Activated T-helper 1 cell treated with anti-CD3 and anti-CD28 coated beads, Interleukin-12 subunit alpha, Interleukin-12 subunit beta, Interleukin-2, Interleukin-4 antibody, amounts not matched to agents 30 ng/mL and 10 ng/mL and 1 ng/mL, durations not matched to agents 14 hours and 24 hours and 36 hours (primary cell): ENCODE measurements at regions not wholly inside any gene's neighbourhood (a gene's known extent, or its start where the extent isn't known, plus 50 kb on each side); places are given as distances from the start of the nearest gene placed in this dataset.
"Not testable (repeated sequence)": the region's sequence is repeated elsewhere in the genome, so short reads cannot be mapped to it uniquely, and the experiment has no call there.

ENCODE experiments used
- DNase-seq: peaks from one replicate; pipeline ENCODE4 v3.0.0; 2021; ENCODE audit warnings: low spot score
- H3K27ac Mint-ChIP-seq: one replicate; pipeline ENCODE4 v1.8.0; 2021; ENCODE audit warnings: mild to moderate bottlenecking, mixed read lengths
- H3K27me3 Mint-ChIP-seq: one replicate; pipeline ENCODE4 v1.8.0; 2022; ENCODE audit warnings: mild to moderate bottlenecking, moderate library complexity, mixed read lengths; ENCODE audit not compliant: insufficient read depth
- H3K36me3 Mint-ChIP-seq: one replicate; pipeline ENCODE4 v1.8.0; 2021; ENCODE audit warnings: low read depth, mixed read lengths
- H3K4me1 Mint-ChIP-seq: one replicate; pipeline ENCODE4 v1.8.0; 2021; ENCODE audit warnings: low read depth, mixed read lengths
- H3K4me3 Mint-ChIP-seq: one replicate; pipeline ENCODE4 v1.8.0; 2021; ENCODE audit warnings: mild to moderate bottlenecking, moderate library complexity, mixed read lengths
- H3K9me3 Mint-ChIP-seq: one replicate; pipeline ENCODE4 v1.8.0; 2021; ENCODE audit warnings: mixed read lengths
- intact Hi-C: fragments of 100-400 bp; cut with micrococcal nuclease; formaldehyde crosslinking; loops from one replicate; pipeline ENCODE4 v1.15.1; 2024

DNA sequence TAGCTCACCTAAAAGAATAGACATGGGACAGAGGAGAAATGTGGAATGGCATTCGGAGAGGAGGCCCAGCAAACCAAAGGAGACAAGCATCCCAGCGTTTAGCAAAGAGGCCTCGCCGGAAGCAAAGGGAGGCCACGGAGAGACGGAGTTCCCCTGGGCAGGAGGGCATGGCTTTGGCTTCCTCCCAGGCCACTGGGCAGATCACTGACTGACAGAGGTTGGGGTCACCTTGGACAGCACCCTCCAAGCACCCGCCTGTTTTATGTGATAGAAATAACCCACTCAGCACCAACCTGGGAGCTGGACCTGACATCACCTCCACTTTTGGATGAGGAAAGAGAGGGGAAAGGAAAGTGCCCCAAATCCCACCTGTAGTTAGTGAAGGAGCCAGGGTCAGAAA lies 434.1 kb downstream of the BRD1 start:
- no peaks in the 10 kb centered on the region for H3K36me3 Mint-ChIP-seq
- no peaks in the 10 kb centered on the region for H3K4me1 Mint-ChIP-seq
- no peak for DNase-seq
- no peak overlapping the region for H3K4me3 Mint-ChIP-seq
- H3K27ac Mint-ChIP-seq: no peak overlapping the region
- no peaks in the 10 kb centered on the region for H3K27me3 Mint-ChIP-seq
- peaks cover 27% of the 10 kb centered on the region for H3K9me3 Mint-ChIP-seq
- intact Hi-C loops: no loop called here

DNA sequence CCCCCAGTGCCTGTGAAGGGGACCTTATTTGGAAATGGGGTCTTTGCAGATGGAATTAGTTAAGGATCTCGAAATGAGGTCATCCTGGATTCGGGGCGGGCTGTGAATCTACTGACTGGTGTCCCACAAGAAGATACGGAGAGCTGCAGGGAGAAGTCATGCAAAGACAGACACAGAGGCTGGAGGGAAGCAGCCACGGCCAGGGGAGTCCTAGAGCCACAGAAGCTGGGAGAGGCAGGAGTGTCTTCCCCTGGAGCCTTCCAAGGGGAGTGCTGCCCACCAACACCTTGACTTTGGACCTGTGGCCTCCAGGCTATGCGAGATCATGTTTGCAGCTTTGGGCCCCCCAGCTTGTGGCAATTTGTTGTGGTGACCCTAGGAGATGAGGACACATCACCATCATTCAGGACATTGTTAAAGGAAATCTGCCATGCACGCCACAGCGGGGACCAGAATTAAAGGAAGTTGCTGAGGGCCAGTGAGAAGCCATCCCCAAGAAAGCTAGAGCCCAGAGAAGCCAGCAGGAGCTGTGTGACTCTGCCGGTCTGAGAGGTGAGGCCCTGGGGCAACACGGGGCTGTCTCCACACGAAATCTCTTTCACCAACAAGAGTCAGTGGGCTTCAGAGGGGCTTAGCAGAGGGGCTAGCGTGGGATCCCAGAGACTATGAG lies 434.7 kb downstream of the BRD1 start:
- Mint-ChIP-seq H3K4me1 (no peaks in the 10 kb centered on the region), H3K27ac (no peak overlapping the region)
- intact Hi-C loops: no loop called here

DNA sequence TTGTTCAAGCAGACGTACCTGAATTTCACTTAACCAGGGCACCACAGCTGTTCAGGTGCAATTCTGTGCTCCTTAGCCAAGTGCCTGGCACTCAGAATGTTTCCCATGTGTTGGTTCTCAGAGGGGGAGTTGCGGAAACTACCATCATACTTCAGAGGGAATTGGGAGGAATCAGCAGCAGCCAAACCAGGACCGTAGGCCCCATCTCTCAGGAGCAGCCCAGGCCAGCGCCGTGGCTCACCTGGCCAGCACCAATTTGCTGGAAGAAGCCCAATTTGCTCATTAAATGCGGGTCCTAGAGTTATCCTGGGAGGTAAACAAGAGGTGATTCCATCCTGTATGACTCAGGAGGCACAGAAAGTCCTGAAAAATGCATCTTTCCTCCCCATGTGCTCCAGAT lies 435.4 kb downstream of the BRD1 start:
- H3K36me3 Mint-ChIP-seq: no peaks in the 10 kb centered on the region

More for the DNA sequence above, 434.7 kb downstream of the BRD1 start:
- Mint-ChIP-seq H3K4me3 (no peak overlapping the region), H3K27me3 (no peaks in the 10 kb centered on the region), H3K9me3 (peaks cover 29% of the 10 kb centered on the region), H3K36me3 (no peaks in the 10 kb centered on the region)
- no peak for DNase-seq

DNA sequence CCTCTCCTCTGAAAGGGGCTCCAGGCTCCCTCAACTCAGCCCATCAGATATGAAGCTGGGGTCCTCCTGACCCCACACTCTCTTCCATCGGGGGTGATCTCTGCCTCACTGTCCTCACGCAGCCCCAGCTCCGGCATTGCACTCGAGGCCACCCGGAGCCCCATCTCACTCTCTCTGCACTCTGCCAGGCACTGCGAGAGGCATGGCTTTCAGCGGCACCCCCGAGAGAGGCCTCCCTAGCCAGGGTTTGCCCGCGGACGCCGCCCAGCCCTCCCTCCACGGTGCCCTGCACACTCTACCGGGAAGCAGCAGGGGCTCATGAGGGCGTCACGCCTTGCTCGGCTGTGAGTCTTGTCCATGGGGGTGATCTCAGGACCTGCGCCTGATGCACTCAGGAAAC lies 436.2 kb downstream of the BRD1 start:
- DNase-seq: no peak
- peaks cover 29% of the 10 kb centered on the region for H3K9me3 Mint-ChIP-seq
- no peak overlapping the region for H3K27ac Mint-ChIP-seq
- no peaks in the 10 kb centered on the region for H3K4me1 Mint-ChIP-seq
- intact Hi-C loops: no loop called here
- no peaks in the 10 kb centered on the region for H3K27me3 Mint-ChIP-seq
- H3K4me3 Mint-ChIP-seq: no peak overlapping the region
- no peaks in the 10 kb centered on the region for H3K36me3 Mint-ChIP-seq

More for the DNA sequence above, 435.4 kb downstream of the BRD1 start:
- no peak for DNase-seq
- intact Hi-C loops: no loop called here
- H3K27ac Mint-ChIP-seq: no peak overlapping the region
- no peaks in the 10 kb centered on the region for H3K4me1 Mint-ChIP-seq
- no peaks in the 10 kb centered on the region for H3K27me3 Mint-ChIP-seq
- H3K4me3 Mint-ChIP-seq: no peak overlapping the region
- H3K9me3 Mint-ChIP-seq: peaks cover 29% of the 10 kb centered on the region

DNA sequence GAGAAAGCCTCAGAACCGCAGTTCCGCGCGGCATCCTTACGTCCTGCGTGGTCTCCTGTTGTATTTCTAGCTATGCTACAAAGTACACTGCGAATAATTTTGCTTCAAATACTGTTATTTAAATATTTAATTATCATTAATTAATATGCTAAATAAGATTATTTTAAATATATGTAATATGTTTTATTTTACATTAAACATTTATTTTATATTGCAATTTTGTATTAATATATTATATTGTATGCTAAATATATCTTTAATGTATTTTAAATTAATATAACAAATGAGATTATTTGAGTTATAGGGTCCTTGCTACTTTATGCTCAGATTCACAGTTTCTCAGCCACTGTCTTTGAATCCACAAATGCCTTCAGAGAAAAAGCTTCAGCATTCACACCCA lies 436.7 kb downstream of the BRD1 start:
- Mint-ChIP-seq H3K27me3 (no peaks in the 10 kb centered on the region), H3K4me3 (no peak overlapping the region), H3K27ac (no peak overlapping the region), H3K9me3 (peaks cover 29% of the 10 kb centered on the region), H3K36me3 (no peaks in the 10 kb centered on the region), H3K4me1 (no peaks in the 10 kb centered on the region)
- intact Hi-C loops: no loop called here
- DNase-seq: no peak

DNA sequence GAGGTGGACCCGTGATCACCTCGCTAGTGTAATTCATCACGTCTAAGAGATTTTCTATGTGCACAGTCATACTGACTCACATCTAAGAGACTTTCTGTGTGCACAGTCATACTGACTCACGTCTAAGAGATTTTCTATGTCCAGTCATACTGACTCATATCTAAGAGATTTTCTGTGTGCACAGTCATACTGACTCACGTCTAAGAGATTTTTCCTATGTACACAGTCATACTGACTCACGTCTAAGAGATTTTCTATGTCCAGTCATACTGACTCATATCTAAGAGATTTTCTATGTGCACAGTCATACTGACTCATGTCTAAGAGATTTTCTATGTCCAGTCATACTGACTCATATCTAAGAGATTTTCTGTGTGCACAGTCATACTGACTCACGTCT lies 443.8 kb downstream of the BRD1 start:
- H3K36me3 Mint-ChIP-seq, H3K4me3 Mint-ChIP-seq: not testable (repeated sequence)
- H3K9me3 Mint-ChIP-seq: peaks cover 11% of the 10 kb centered on the region

DNA sequence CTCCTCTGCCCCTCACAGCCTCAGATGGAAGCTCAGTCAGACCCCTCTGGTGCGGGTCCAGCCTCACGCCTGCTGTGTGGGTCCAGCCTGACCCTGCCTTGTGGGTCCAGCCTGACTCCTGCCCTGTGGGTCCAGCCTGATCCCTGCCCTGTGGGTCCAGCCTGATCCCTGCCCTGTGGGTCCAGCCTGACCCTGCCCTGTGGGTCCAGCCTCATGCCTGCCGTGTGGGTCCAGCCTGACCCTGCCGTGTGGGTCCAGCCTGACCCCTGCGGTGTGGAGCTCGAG lies 445.3 kb downstream of the BRD1 start:
- no peak for DNase-seq
- Mint-ChIP-seq H3K4me3 (no peak overlapping the region), H3K36me3 (no peaks in the 10 kb centered on the region), H3K4me1 (no peaks in the 10 kb centered on the region), H3K9me3 (peaks cover 4% of the 10 kb centered on the region), H3K27me3 (peaks cover 2% of the 10 kb centered on the region), H3K27ac (no peak overlapping the region)
- intact Hi-C loops: no loop called here

More for the DNA sequence above, 443.8 kb downstream of the BRD1 start:
- H3K27ac Mint-ChIP-seq, intact Hi-C loops, H3K27me3 Mint-ChIP-seq, DNase-seq, H3K4me1 Mint-ChIP-seq: not testable (repeated sequence)

DNA sequence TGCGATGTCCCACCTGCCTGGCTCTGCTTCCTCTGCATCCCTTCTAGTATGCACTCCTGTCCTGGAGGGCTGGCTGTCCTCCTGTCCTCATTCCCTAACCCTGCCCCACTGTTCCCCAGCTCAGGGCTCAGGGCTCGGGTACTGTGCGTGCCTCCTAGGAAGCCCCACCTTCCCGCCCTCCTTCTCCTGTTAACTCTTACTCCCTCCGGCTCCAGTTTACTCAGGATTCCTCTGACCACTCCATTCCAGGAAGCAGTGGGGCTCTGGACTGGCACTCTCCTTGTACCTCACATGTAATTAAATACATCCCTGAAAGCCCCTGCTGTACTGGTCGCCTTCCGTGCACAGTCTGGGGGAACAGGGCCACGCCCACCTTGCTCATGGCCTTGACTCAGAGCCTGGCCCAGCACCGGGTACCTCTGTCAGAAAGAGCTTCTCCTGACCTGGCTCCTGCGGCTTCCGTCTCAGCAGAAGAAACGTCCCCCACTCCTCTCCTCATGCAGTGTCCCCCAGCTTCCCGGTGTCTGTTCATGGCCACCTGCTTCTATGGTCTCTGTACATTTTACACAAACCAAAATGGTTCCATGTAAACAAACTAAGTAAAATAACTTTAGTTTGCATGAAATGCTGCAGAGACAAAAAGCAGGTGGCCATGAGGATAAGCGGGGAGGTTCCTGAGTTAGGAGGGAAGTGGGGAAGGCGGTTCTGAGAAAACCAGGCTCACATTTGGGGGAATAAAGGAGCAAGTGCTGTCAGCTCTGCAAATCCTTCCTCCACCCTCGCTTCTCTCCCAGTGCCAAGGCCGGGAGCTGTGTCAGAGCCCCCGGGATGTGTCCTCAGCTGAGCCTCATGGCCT lies 445.9 kb downstream of the BRD1 start:
- intact Hi-C loops: no loop called here
- Mint-ChIP-seq H3K9me3 (peaks cover 4% of the 10 kb centered on the region), H3K27ac (no peak overlapping the region), H3K27me3 (peaks cover 2% of the 10 kb centered on the region), H3K4me1 (no peaks in the 10 kb centered on the region), H3K4me3 (no peak overlapping the region), H3K36me3 (no peaks in the 10 kb centered on the region)
- DNase-seq: no peak

DNA sequence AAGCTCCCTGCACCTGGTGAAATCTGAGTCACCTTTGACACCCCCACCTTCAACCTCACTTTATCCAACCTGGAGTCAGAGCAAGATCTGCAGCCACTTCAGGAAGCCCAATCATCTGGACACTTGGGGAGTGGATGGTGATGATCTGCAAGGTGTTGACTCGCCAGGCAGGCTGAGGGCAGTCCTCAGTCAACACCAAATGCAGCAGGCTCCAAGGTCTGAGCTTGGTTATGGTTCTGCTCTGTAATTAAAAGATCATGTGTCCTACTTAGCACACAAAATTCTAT lies 446.9 kb downstream of the BRD1 start:
- Mint-ChIP-seq H3K36me3 (no peaks in the 10 kb centered on the region), H3K4me1 (no peaks in the 10 kb centered on the region), H3K27me3 (peaks cover 2% of the 10 kb centered on the region), H3K4me3 (no peak overlapping the region), H3K9me3 (peaks cover 4% of the 10 kb centered on the region), H3K27ac (no peak overlapping the region)
- intact Hi-C loops: no loop called here
- no peak for DNase-seq

DNA sequence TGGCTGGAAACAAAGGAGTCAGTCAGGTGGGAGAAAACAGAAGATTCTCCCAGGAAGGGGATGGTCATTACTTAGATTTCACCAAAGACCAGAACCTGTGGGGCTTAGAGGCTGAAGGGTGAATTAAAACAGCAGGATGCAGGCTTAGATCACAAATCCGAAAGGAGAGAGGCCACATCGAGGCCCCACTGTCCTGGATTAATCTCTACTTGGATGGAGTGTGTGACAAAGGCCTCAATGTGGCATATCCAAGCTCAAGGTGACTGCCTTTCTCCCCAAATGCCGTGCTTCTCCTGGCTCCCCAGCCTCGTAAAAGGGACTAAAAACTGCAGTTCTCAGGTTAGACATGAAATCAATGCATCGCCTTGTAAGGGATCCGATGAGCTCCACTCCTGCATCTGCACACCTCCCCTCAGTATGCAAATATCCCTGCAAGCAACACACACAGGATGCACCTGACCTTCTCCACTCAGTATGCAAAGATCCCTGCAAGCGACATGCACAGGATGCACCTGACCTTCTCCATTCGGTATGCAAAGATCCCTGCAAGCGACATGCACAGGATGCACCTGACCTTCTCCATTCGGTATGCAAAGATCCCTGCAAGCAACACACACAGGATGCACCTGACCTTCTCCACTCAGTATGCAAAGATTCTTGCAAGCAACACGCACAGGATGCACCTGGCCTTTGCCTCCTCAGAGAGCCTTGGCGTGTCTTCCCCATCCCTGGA lies 447.4 kb downstream of the BRD1 start:
- Mint-ChIP-seq H3K27me3 (peaks cover 2% of the 10 kb centered on the region), H3K9me3 (peaks cover 4% of the 10 kb centered on the region), H3K4me3 (no peak overlapping the region), H3K27ac (no peak overlapping the region), H3K4me1 (no peaks in the 10 kb centered on the region), H3K36me3 (no peaks in the 10 kb centered on the region)
- intact Hi-C loops: no loop called here
- DNase-seq: no peak

DNA sequence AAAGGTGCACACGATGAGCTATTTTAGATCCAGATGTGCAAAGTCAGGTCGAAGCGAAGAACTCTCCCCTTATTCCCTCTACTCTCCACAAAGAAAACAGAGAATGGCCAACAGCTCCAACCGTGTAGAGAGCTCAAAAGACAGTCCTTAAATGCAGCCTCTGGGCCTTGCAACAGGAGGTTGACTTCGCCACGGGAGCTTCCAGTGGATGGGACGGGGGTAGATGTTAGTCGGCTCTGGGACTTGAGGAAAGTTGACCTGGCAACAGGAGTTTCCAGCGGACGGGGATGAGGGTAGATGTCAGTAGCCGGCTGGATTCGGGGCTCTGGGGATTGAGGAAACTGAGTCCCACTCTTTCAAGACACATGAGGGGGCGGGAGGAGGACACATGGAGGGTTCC lies 450.4 kb downstream of the BRD1 start:
- Mint-ChIP-seq H3K36me3 (no peaks in the 10 kb centered on the region), H3K4me3 (no peak overlapping the region), H3K27ac (no peak overlapping the region), H3K4me1 (no peaks in the 10 kb centered on the region), H3K27me3 (peaks cover 2% of the 10 kb centered on the region), H3K9me3 (no peaks in the 10 kb centered on the region)
- intact Hi-C loops: no loop called here
- no peak for DNase-seq

DNA sequence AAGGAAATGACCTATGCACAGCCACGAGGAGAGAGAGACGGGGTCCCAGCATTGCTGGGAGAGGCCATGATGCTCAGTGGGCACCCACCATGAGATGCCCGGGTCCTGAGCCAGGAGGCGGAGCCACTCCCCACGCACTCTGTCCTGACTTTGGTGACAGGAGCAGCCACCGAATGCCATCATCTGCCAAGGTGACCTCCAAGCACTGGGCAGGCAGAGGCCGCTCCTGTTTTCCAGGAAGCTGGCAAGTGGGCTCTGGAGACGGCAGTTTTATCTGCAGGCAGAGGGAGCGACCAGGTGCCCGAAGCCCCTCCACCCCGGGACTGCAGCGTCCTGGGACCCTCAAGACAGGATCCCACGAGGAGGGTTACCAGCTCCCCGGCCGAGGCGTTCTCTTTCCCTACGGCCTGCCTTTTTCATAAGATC lies 453.9 kb downstream of the BRD1 start:
- Mint-ChIP-seq H3K27me3 (peaks cover 2% of the 10 kb centered on the region), H3K4me1 (no peaks in the 10 kb centered on the region), H3K4me3 (no peak overlapping the region), H3K36me3 (no peaks in the 10 kb centered on the region), H3K9me3 (no peaks in the 10 kb centered on the region), H3K27ac (no peak overlapping the region)
- intact Hi-C loops: no loop called here
- no peak for DNase-seq

DNA sequence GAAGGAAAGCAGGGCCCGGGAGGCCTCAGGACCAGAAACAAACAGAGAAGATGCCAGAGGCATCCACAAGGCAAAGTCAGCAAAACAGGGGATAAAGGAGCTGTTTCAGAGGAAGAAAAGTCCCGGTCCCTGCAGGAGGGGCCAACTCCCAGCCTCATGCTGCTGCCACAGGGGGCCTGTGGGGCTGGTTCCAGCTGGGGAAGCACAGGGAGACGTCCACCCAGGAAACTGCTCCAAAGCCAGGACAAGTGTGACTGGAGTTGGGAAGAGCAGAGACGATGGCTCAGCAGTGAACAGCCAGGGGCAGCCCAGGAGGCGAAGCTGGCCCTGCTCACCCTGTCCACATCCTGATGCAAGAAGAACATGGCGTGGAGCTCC lies 454.4 kb downstream of the BRD1 start:
- no peak overlapping the region for H3K27ac Mint-ChIP-seq
- intact Hi-C loops: no loop called here
- no peaks in the 10 kb centered on the region for H3K27me3 Mint-ChIP-seq
- H3K4me3 Mint-ChIP-seq: no peak overlapping the region
- no peaks in the 10 kb centered on the region for H3K36me3 Mint-ChIP-seq
- no peak for DNase-seq
- H3K9me3 Mint-ChIP-seq: no peaks in the 10 kb centered on the region
- H3K4me1 Mint-ChIP-seq: no peaks in the 10 kb centered on the region
